Breast epithelium (tissue), 3 donors: ENCODE measurements at regions not wholly inside any gene's neighbourhood (a gene's known extent, or its start where the extent isn't known, plus 50 kb on each side); places are given as distances from the start of the nearest gene placed in this dataset.

Experiments used
- POLR2AphosphoS5 ChIP-seq, 3 donors: sonication (generic); formaldehyde crosslinking; IDR thresholded peaks; one replicate each; pipeline ENCODE4 v1.6.1; 2017; ENCODE audit warnings: antibody characterized with exemption in 3 of 3
- TF ChIP-seq, protein P1 (sequence below), 3 donors: fragments of 450-650 bp; IDR thresholded peaks; one replicate each; pipeline ENCODE4 v1.5.1; 2016 to 2017; ENCODE audit warnings: antibody characterized with exemption in 3 of 3, mild to moderate bottlenecking in 3 of 3, moderate library complexity in 3 of 3

GRCh38 chr14:39603942-39604341 lies 171.7 kb upstream of the FBXO33 start:
- TF ChIP-seq, protein P1, sequence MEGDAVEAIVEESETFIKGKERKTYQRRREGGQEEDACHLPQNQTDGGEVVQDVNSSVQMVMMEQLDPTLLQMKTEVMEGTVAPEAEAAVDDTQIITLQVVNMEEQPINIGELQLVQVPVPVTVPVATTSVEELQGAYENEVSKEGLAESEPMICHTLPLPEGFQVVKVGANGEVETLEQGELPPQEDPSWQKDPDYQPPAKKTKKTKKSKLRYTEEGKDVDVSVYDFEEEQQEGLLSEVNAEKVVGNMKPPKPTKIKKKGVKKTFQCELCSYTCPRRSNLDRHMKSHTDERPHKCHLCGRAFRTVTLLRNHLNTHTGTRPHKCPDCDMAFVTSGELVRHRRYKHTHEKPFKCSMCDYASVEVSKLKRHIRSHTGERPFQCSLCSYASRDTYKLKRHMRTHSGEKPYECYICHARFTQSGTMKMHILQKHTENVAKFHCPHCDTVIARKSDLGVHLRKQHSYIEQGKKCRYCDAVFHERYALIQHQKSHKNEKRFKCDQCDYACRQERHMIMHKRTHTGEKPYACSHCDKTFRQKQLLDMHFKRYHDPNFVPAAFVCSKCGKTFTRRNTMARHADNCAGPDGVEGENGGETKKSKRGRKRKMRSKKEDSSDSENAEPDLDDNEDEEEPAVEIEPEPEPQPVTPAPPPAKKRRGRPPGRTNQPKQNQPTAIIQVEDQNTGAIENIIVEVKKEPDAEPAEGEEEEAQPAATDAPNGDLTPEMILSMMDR (IDR thresholded peaks at IDR 0.05) = no peak
- TF ChIP-seq POLR2AphosphoS5 (IDR thresholded peaks at IDR 0.05) = no peak
